ENCODE measurements at regions not wholly inside any gene's neighbourhood (a gene's known extent, or its start where the extent isn't known, plus 50 kb on each side); places are given as distances from the start of the nearest gene placed in this dataset.

DNA sequence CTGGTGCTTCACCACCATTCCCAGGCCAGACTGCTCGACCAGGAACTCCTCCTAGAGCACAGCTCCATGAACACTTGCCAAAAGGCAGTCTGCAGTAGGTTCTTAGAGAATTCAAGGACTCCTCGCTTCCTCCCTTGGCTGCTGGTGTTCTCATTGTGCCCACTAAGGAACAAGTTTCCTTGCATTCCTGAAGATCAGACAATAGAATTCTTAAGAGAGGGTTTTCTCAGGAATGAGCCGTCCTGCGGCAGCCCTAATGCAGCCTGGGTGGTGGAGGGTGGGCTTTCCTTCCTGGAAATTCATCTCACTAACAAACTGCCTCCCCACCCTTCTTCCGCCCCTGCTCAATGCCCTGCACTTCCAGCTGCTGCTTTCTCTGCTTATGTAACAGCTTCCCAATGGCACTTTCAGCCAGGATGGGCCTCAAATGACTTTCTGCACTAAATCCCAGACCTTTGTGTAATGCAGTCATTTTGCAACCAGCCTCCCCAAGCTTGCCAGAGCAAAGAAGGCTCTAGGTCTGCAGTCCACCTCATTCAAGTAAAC is 287.9 kb downstream of the PLPP3 start:
- DNase-seq (no peak), ATAC-seq (no peak)
- Mint-ChIP-seq H3K4me1 (ENCODE audit: low read depth) (no peaks in the 10 kb centered on the region), H3K9me3 (ENCODE audit: insufficient read depth) (no peaks in the 10 kb centered on the region), H3K36me3 (ENCODE audit: low read depth) (no peaks in the 10 kb centered on the region), H3K4me3 (no peak overlapping the region), H3K27ac (no peak overlapping the region), H3K27me3 (ENCODE audit: low read depth) (no peaks in the 10 kb centered on the region)
- ChIA-PET CTCF (no interaction called here), POLR2A (no interaction called here)

DNA sequence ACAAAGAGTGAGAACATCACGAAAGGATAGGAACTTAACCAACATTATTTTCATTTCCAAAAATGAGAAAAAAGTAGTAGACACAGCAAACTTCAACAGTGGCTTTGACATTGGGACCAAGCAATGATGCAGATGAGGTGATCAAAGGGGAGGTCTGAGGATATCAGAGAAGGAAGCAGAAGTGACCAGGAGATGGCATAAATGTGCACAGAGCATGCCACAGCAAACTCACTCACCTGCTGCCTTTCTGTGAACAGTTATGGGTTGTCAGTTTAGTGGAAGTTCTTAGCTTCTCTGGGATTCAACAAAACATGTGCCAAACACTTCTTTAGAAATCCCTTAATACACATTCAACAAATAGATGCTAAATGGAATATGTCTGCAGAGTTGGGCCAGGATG is 290.1 kb downstream of the PLPP3 start:
- POLR2A ChIA-PET, result no interaction called here

DNA sequence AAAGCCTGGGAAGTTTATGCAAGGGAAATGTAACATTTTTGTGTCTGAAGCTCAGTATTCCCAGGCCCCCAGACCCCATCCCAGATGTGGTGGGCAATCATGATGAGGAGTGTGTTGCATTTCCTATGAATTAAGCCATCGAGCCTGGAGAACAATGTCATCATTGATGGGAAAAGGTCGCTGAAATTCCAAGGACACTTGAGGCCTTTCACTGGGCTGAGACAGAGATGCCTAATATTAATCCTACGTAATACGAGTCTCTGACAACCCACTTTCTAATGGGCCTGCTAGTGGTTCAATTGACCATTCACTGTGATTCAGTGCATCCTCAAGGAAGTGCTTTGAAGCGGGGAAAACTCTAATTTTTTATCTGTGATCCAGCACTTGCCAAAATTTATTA is 291.6 kb downstream of the PLPP3 start:
- ChIA-PET CTCF (no interaction called here), POLR2A (interaction anchor here (0.6 kb wide), 1 partner anchor 859 kb away, joined by 3 read pairs; no protein-coding TSS in a partner anchor)
- no peak overlapping the region for H3K4me3 Mint-ChIP-seq
- H3K27ac Mint-ChIP-seq, result no peak overlapping the region
- no peaks in the 10 kb centered on the region for H3K4me1 Mint-ChIP-seq (ENCODE audit: low read depth)
- no peaks in the 10 kb centered on the region for H3K9me3 Mint-ChIP-seq (ENCODE audit: insufficient read depth)
- ATAC-seq (no peak), DNase-seq (no peak)
- no peaks in the 10 kb centered on the region for H3K36me3 Mint-ChIP-seq (ENCODE audit: low read depth)
- H3K27me3 Mint-ChIP-seq (ENCODE audit: low read depth), result no peaks in the 10 kb centered on the region

More for the DNA sequence above, 290.1 kb downstream of the PLPP3 start:
- H3K36me3 Mint-ChIP-seq (ENCODE audit: low read depth), result no peaks in the 10 kb centered on the region
- CTCF ChIA-PET, result no interaction called here
- ATAC-seq (no peak), DNase-seq (no peak)
- H3K9me3 Mint-ChIP-seq (ENCODE audit: insufficient read depth), result no peaks in the 10 kb centered on the region
- H3K4me3 Mint-ChIP-seq, result no peak overlapping the region
- H3K4me1 Mint-ChIP-seq (ENCODE audit: low read depth), result no peaks in the 10 kb centered on the region
- no peak overlapping the region for H3K27ac Mint-ChIP-seq
- no peaks in the 10 kb centered on the region for H3K27me3 Mint-ChIP-seq (ENCODE audit: low read depth)

DNA sequence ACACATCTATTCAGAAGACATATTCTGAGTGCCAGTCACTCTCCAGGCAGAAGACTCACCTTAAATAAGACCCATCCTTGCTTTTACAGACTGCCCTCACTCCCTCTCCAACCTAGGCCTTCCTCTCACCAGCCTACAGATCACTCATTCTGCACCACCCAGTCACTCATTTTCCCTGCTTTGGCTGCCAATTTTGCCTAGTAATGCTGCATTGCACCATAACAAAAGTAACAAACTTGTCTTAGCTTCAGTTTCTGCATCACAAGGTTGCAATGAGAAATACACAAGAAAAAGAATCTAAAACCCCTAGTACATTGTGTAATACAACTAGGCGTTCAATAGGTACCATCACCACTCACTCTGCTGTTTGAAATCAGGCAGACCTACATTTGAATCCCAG is 292.4 kb downstream of the PLPP3 start:
- Mint-ChIP-seq H3K27ac (no peak overlapping the region), H3K36me3 (ENCODE audit: low read depth) (no peaks in the 10 kb centered on the region), H3K27me3 (ENCODE audit: low read depth) (no peaks in the 10 kb centered on the region), H3K4me1 (ENCODE audit: low read depth) (no peaks in the 10 kb centered on the region), H3K9me3 (ENCODE audit: insufficient read depth) (no peaks in the 10 kb centered on the region), H3K4me3 (no peak overlapping the region)
- DNase-seq, result no peak
- POLR2A ChIA-PET, result no interaction called here
- ATAC-seq, result no peak
- CTCF ChIA-PET, result no interaction called here

DNA sequence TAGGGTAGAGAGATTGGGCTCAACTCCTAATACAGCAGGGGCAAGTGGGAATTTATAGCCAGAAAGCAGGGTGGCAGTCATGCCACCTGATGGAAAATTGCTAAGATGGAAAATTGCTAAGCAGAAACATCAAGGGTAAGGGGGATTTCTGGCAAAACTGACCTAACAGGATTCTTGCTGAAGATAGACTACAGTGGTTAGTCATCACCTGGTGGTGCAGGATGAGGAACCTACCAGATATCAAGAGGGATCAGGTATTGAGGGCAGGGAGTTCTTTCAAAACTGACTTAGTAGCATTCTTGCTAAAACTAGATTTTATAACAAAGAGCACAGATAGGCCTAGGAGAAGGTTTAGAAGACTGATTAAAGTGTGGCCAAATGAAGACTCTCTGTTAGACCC is 292.9 kb downstream of the PLPP3 start:
- no peak overlapping the region for H3K27ac Mint-ChIP-seq
- no peaks in the 10 kb centered on the region for H3K4me1 Mint-ChIP-seq (ENCODE audit: low read depth)

DNA sequence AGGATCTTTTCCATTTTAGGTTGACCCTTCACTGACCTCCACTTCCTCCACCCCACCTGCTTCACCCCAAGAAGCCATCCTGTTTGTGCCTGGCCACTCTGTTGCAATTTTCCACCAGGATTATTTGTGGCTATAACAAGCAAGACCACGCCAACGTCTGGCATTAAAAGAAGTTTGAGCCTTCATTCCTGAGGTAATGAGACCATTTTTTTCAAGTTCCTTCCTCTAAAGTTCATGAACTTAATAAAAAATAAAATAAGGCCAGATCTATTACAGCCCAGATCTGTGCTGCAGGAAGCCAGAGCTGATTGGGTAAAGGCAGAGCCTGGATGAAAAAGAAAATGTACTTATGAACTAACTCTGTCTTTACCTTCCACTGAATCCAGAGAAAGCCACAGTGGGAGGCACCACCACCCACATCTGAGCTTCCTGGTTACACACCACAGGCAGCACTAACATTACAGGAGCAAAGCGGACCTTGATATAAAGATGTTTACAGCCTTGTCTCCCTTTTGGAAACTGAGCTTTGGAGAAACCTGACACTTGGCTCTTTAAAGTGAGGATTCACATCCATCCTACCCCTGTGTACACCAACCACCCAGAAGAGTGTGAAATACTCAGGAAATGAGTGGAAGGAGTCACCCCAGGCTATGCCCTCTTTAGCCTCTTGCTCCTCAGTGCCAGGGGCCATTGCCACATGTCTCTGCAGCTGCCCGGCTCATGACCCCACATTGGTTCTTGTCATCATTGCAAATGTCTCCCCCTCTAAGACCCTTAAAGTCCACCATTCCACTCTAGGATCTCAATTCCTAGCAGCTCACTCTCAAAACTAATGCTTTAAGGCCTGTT is 293.6 kb downstream of the PLPP3 start:
- POLR2A ChIA-PET, result no interaction called here
- CTCF ChIA-PET, result no interaction called here
- no peak overlapping the region for H3K27ac Mint-ChIP-seq
- no peaks in the 10 kb centered on the region for H3K4me1 Mint-ChIP-seq (ENCODE audit: low read depth)
- no peak for DNase-seq
- no peak overlapping the region for H3K4me3 Mint-ChIP-seq
- ATAC-seq, result no peak
- H3K36me3 Mint-ChIP-seq (ENCODE audit: low read depth), result no peaks in the 10 kb centered on the region
- H3K9me3 Mint-ChIP-seq (ENCODE audit: insufficient read depth), result no peaks in the 10 kb centered on the region
- no peaks in the 10 kb centered on the region for H3K27me3 Mint-ChIP-seq (ENCODE audit: low read depth)

More for the DNA sequence above, 292.9 kb downstream of the PLPP3 start:
- DNase-seq, result no peak
- Mint-ChIP-seq H3K36me3 (ENCODE audit: low read depth) (no peaks in the 10 kb centered on the region), H3K27me3 (ENCODE audit: low read depth) (no peaks in the 10 kb centered on the region), H3K4me3 (no peak overlapping the region), H3K9me3 (ENCODE audit: insufficient read depth) (no peaks in the 10 kb centered on the region)
- no peak for ATAC-seq
- ChIA-PET POLR2A (no interaction called here), CTCF (no interaction called here)

DNA sequence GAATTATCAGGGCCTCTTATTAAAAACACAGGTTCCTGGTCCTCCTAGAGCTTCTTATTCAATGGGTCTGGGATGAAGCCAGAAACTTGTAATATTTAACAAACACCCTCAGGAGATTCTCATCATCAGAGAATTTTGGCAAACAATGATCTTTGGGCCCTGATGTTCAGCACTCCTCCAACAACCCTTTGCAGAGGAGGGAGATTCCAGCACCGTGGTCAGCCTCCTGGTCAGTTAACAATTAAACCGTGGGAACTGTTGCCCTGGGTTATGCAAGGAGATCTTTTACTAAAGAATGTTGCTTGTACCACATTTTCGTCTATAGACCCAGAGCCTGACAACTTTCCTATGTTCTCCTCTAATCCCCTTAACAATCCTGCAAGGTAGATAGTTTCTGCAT is 294.4 kb downstream of the PLPP3 start:
- DNase-seq (no peak), ATAC-seq (no peak)
- POLR2A ChIA-PET, result no interaction called here
- Mint-ChIP-seq H3K27ac (no peak overlapping the region), H3K36me3 (ENCODE audit: low read depth) (no peaks in the 10 kb centered on the region), H3K9me3 (ENCODE audit: insufficient read depth) (no peaks in the 10 kb centered on the region), H3K4me1 (ENCODE audit: low read depth) (no peaks in the 10 kb centered on the region), H3K4me3 (no peak overlapping the region), H3K27me3 (ENCODE audit: low read depth) (no peaks in the 10 kb centered on the region)
- CTCF ChIA-PET, result no interaction called here

DNA sequence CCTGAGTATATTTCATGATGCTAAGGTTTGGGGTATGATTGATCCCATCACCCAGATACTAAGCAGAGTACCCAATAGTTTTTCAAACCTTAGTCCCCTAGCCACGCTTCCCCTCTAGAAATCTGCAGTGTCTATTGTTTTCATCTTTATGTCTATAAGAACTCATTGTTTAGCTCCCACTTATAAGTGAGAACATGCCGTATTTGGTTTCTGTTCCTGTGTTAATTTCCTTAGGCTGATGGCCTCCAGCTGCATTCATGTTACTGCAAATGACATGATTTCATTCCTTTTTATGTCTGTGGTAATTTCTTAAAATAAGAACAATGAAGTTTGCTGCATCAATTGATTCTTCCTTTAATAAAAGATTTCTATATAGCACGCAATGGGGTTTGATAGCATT is 301.3 kb downstream of the PLPP3 start:
- H3K9me3 Mint-ChIP-seq (ENCODE audit: insufficient read depth), result no peaks in the 10 kb centered on the region
- H3K36me3 Mint-ChIP-seq (ENCODE audit: low read depth), result no peaks in the 10 kb centered on the region
- ChIA-PET CTCF (no interaction called here), POLR2A (no interaction called here)
- no peak overlapping the region for H3K27ac Mint-ChIP-seq
- ATAC-seq (no peak), DNase-seq (no peak)
- no peak overlapping the region for H3K4me3 Mint-ChIP-seq
- no peaks in the 10 kb centered on the region for H3K27me3 Mint-ChIP-seq (ENCODE audit: low read depth)
- H3K4me1 Mint-ChIP-seq (ENCODE audit: low read depth), result no peaks in the 10 kb centered on the region

DNA sequence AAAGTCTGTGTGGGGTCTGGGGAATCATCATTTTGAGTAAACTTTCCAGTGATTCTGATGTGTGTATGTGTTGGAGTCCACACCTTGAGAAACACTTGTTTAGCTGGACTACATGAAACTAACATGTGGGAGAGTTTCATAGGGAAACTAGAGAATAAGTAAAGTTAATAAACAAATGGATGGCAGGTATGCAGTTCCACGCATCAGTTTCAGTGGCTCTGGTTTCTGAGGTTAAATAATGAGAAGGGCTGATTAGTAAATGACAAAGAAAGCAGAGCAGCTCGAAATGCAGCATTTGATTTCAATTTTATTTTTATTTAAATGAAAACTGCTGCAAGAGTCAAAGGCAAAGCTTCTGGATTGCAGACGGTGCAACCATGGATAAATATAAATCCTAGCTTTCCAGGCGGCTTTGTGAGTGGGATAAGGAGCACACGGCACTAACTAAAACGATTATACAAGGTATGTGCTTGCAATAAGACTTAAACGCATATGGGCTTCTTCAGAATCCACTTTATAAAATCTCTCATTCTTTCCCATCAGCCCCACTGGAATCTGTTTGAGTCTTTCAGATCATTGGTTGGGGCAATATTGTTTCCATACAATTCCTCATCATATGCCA is 310.7 kb downstream of the PLPP3 start:
- no peaks in the 10 kb centered on the region for H3K4me1 Mint-ChIP-seq (ENCODE audit: low read depth)
- no peak for DNase-seq
- no peak for ATAC-seq
- no peak overlapping the region for H3K4me3 Mint-ChIP-seq
- ChIA-PET POLR2A (no interaction called here), CTCF (no interaction called here)
- no peaks in the 10 kb centered on the region for H3K36me3 Mint-ChIP-seq (ENCODE audit: low read depth)
- H3K27me3 Mint-ChIP-seq (ENCODE audit: low read depth), result no peaks in the 10 kb centered on the region
- H3K9me3 Mint-ChIP-seq (ENCODE audit: insufficient read depth), result no peaks in the 10 kb centered on the region
- H3K27ac Mint-ChIP-seq, result no peak overlapping the region

DNA sequence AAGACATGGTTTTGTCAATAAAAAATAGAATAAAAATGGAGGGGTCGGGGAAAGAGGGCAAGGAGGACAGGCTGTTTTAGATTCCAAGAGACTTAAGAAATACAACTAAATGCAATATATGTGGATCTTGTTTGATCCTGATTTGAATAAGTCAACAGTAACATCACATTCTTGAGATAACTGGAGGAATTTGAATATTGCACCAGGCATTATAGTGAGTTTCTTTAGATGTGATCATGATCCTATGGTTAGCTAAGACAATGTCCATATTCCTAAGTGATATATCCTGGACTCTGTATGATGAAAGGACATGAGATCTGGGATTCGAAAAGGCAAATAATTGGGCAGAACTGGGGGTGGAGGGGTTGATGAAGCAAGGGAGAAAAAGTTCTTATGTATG is 311.8 kb downstream of the PLPP3 start:
- no peak for DNase-seq
- POLR2A ChIA-PET, result no interaction called here
- H3K27me3 Mint-ChIP-seq (ENCODE audit: low read depth), result no peaks in the 10 kb centered on the region
- no peaks in the 10 kb centered on the region for H3K36me3 Mint-ChIP-seq (ENCODE audit: low read depth)
- no peak overlapping the region for H3K27ac Mint-ChIP-seq
- CTCF ChIA-PET, result no interaction called here
- no peaks in the 10 kb centered on the region for H3K4me1 Mint-ChIP-seq (ENCODE audit: low read depth)
- H3K4me3 Mint-ChIP-seq, result no peak overlapping the region
- ATAC-seq, result no peak
- H3K9me3 Mint-ChIP-seq (ENCODE audit: insufficient read depth), result no peaks in the 10 kb centered on the region

DNA sequence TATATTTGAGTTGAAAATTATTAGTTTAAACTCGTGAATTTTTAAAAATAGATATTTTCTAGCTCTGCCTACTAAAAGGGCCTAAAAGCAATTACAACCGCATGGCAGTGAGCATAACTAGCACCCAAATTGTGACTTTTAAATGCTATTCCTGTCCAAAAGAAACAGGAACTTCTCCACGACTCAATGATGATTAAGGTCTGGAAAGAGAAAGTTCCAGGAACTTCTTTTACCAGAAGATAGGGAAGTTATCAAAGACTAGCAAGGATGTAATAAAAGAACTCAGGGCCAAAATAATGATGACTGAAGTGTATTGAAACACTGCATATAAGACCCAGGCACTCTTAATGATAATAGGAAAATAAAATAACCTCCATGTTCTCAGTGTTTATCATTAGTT is 313.0 kb downstream of the PLPP3 start:
- Mint-ChIP-seq H3K36me3 (ENCODE audit: low read depth) (no peaks in the 10 kb centered on the region), H3K4me1 (ENCODE audit: low read depth) (no peaks in the 10 kb centered on the region), H3K27me3 (ENCODE audit: low read depth) (no peaks in the 10 kb centered on the region), H3K9me3 (ENCODE audit: insufficient read depth) (no peaks in the 10 kb centered on the region), H3K27ac (no peak overlapping the region), H3K4me3 (no peak overlapping the region)
- DNase-seq, result no peak
- CTCF ChIA-PET, result no interaction called here
- ATAC-seq, result no peak
- POLR2A ChIA-PET, result no interaction called here

DNA sequence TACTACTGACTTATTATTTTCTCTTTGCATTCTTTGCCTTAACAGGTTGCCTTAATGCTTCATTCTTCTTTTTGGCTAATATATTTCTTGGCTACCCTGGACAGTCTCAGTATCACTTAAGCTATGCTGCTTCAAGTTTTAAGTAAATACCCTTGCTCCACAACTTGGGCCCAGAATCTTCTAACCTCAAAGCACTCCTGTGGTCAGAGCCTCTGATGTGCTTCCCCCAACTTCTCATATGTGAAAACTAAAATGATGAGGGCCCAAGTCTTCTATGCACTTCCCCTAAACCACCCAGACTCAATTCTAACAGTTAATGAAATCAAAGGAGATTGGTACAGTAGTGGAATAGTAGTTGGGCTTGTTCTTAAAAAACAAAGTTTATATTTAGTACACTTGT is 314.1 kb downstream of the PLPP3 start:
- CTCF ChIA-PET, result no interaction called here
- Mint-ChIP-seq H3K36me3 (ENCODE audit: low read depth) (no peaks in the 10 kb centered on the region), H3K4me1 (ENCODE audit: low read depth) (no peaks in the 10 kb centered on the region), H3K27ac (no peak overlapping the region), H3K9me3 (ENCODE audit: insufficient read depth) (no peaks in the 10 kb centered on the region), H3K4me3 (no peak overlapping the region), H3K27me3 (ENCODE audit: low read depth) (no peaks in the 10 kb centered on the region)
- DNase-seq, result no peak
- POLR2A ChIA-PET, result no interaction called here
- no peak for ATAC-seq

DNA sequence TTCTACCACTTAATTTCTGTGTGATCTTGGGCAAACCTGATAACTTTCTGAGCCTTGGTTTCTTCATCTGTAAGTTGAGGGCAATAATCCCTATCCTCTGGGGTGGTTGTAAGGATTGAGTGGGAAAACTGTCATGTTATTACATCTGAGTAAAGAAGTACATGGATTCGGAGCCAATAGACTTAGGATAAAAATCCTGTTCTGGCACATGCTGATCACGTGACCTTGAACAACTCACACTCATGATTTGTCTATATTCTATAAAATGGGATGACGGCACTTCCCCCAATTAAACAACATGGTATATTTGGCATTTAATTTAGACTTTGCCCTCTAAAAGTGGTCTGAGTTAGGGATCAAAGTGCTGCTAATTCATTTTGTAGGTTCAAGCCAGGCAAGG is 315.5 kb downstream of the PLPP3 start:
- Mint-ChIP-seq H3K27ac (no peak overlapping the region), H3K27me3 (ENCODE audit: low read depth) (no peaks in the 10 kb centered on the region), H3K9me3 (ENCODE audit: insufficient read depth) (no peaks in the 10 kb centered on the region), H3K36me3 (ENCODE audit: low read depth) (no peaks in the 10 kb centered on the region), H3K4me1 (ENCODE audit: low read depth) (no peaks in the 10 kb centered on the region), H3K4me3 (no peak overlapping the region)
- no peak for DNase-seq
- ChIA-PET CTCF (no interaction called here), POLR2A (no interaction called here)
- ATAC-seq, result no peak

All from activated CD8-positive, alpha-beta T cell treated with anti-CD3 and anti-CD28 coated beads, Interleukin-2, amount 10 ng/mL, durations not matched to agents 7 days and 5 days (primary cell).